WI38 (cell line): ENCODE measurements at regions not wholly inside any gene's neighbourhood (a gene's known extent, or its start where the extent isn't known, plus 50 kb on each side); places are given as distances from the start of the nearest gene placed in this dataset.

Experiments
- H3K4me3 ChIP-seq: 2 replicates; pipeline ENCODE4 v1.5.1; 2011; ENCODE audit warnings: low read depth, mild to moderate bottlenecking, control low read depth, low read length
- CTCF ChIP-seq: IDR thresholded peaks from 2 replicates; pipeline ENCODE4 v1.5.1; 2012; ENCODE audit warnings: low read depth, mild to moderate bottlenecking, control low read depth, low read length

GRCh38 chr10:107485019-107485418 lies 320.5 kb upstream of the SORCS1 start:
- TF ChIP-seq CTCF = no peak
- no peak overlapping the region for H3K4me3 ChIP-seq

GRCh38 chr10:107481881-107482280 lies 317.4 kb upstream of the SORCS1 start:
- no peak for TF ChIP-seq CTCF
- H3K4me3 ChIP-seq = no peak overlapping the region

- no peak overlapping the region for H3K4me3 ChIP-seq
- no peak for TF ChIP-seq CTCF
Measured at GRCh38 chr10:107481224-107481623, 316.7 kb upstream of the SORCS1 start.

- TF ChIP-seq CTCF = no peak
- no peak overlapping the region for H3K4me3 ChIP-seq
Measured at GRCh38 chr10:107480781-107481180, 316.3 kb upstream of the SORCS1 start.

- H3K4me3 ChIP-seq = no peak overlapping the region
- no peak for TF ChIP-seq CTCF
Measured at GRCh38 chr10:107477266-107477665, 312.8 kb upstream of the SORCS1 start.

- no peak for TF ChIP-seq CTCF
- no peak overlapping the region for H3K4me3 ChIP-seq
Measured at GRCh38 chr10:107476408-107476807, 311.9 kb upstream of the SORCS1 start.

GRCh38 chr10:107474650-107475049 lies 310.1 kb upstream of the SORCS1 start:
- no peak for TF ChIP-seq CTCF
- no peak overlapping the region for H3K4me3 ChIP-seq
